Type B pancreatic cell (in vitro differentiated cells): ENCODE measurements at regions not wholly inside any gene's neighbourhood (a gene's known extent, or its start where the extent isn't known, plus 50 kb on each side); places are given as distances from the start of the nearest gene placed in this dataset.

Experiments
- DNase-seq: peaks from one replicate; pipeline ENCODE4 v3.0.0; 2021; ENCODE audit warnings: mixed read lengths; ENCODE audit not compliant: unreplicated experiment; ENCODE audit errors: extremely low spot score
- H3K27ac Mint-ChIP-seq: 2 replicates; pipeline ENCODE4 v1.8.0; 2021; ENCODE audit warnings: mild to moderate bottlenecking, mixed read lengths
- H3K27me3 Mint-ChIP-seq: 2 replicates; pipeline ENCODE4 v1.8.0; 2021; ENCODE audit warnings: mixed read lengths
- H3K36me3 Mint-ChIP-seq: 2 replicates; pipeline ENCODE4 v1.8.0; 2021; ENCODE audit warnings: mixed read lengths
- H3K4me1 Mint-ChIP-seq: one replicate; pipeline ENCODE4 v1.8.0; 2021; ENCODE audit warnings: mixed read lengths; ENCODE audit not compliant: unreplicated experiment
- H3K4me3 Mint-ChIP-seq: 2 replicates; pipeline ENCODE4 v1.8.0; 2021; ENCODE audit warnings: mild to moderate bottlenecking, mixed read lengths
- H3K9me3 Mint-ChIP-seq: 2 replicates; pipeline ENCODE4 v1.8.0; 2021; ENCODE audit warnings: mixed read lengths
- TF ChIP-seq, protein P1 (sequence below): fragments of 200-600 bp; sonication (generic); conservative IDR thresholded peaks from 2 replicates; pipeline ENCODE4 v1.5.0; 2021; ENCODE audit warnings: antibody characterized with exemption, mild to moderate bottlenecking

- no peak for DNase-seq
- Mint-ChIP-seq H3K27ac (no peak overlapping the region), H3K36me3 (no peaks in the 10 kb centered on the region), H3K4me1 (no peaks in the 10 kb centered on the region), H3K9me3 (no peaks in the 10 kb centered on the region), H3K27me3 (no peaks in the 10 kb centered on the region), H3K4me3 (no peak overlapping the region)
- TF ChIP-seq, protein P1, sequence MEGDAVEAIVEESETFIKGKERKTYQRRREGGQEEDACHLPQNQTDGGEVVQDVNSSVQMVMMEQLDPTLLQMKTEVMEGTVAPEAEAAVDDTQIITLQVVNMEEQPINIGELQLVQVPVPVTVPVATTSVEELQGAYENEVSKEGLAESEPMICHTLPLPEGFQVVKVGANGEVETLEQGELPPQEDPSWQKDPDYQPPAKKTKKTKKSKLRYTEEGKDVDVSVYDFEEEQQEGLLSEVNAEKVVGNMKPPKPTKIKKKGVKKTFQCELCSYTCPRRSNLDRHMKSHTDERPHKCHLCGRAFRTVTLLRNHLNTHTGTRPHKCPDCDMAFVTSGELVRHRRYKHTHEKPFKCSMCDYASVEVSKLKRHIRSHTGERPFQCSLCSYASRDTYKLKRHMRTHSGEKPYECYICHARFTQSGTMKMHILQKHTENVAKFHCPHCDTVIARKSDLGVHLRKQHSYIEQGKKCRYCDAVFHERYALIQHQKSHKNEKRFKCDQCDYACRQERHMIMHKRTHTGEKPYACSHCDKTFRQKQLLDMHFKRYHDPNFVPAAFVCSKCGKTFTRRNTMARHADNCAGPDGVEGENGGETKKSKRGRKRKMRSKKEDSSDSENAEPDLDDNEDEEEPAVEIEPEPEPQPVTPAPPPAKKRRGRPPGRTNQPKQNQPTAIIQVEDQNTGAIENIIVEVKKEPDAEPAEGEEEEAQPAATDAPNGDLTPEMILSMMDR: no peak
These were observed 287.5 kb upstream of the FKBP1C start for GRCh38 chr6:62923728-62924127.

GRCh38 chr6:62940848-62941247 is 270.4 kb upstream of the FKBP1C start:
- Mint-ChIP-seq H3K27me3 (no peaks in the 10 kb centered on the region), H3K4me3 (no peak overlapping the region), H3K4me1 (no peaks in the 10 kb centered on the region), H3K27ac (no peak overlapping the region), H3K9me3 (no peaks in the 10 kb centered on the region), H3K36me3 (no peaks in the 10 kb centered on the region)
- TF ChIP-seq, protein P1: no peak
- no peak for DNase-seq

- Mint-ChIP-seq H3K27me3 (no peaks in the 10 kb centered on the region), H3K36me3 (no peaks in the 10 kb centered on the region), H3K27ac (no peak overlapping the region), H3K4me3 (no peak overlapping the region), H3K9me3 (no peaks in the 10 kb centered on the region), H3K4me1 (no peaks in the 10 kb centered on the region)
- TF ChIP-seq, protein P1: no peak
- no peak for DNase-seq
These were observed 269.3 kb upstream of the FKBP1C start for GRCh38 chr6:62942000-62942399.

- Mint-ChIP-seq H3K27ac (no peak overlapping the region), H3K27me3 (no peaks in the 10 kb centered on the region), H3K4me1 (no peaks in the 10 kb centered on the region), H3K36me3 (no peaks in the 10 kb centered on the region), H3K4me3 (no peak overlapping the region), H3K9me3 (no peaks in the 10 kb centered on the region)
- TF ChIP-seq, protein P1: no peak
- DNase-seq: no peak
These were observed 242.4 kb upstream of the FKBP1C start for GRCh38 chr6:62968834-62969233.

DNA sequence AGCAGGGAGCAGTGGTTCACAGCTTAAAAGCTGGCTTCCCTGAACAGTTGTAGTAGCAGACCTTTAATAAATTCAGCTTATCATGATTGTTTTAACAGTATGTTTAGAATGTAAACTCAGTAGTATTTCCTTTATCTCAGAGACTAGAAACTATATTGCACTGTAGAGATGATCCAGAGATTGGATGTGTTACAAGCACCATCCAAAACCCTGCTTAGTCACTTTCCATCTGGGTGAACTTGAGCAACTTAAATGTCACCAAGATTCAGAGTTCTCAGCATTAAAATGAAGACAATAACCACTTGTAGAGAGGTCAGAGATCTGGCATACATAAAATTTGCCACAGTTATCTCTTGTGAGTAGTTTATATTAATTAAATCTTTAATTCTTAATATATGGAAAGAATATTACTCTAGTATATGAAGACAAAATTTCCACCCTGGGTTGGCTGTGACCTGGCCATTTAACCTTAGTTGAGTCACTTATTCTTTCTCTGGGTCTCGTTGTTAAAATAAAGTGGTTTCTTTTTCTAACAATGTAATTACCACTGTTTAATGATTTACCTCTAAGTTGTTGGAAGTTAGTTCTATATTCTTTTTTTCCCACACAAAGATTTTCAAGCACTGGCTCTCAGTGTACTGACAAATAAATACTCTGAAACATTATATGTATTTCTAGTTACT is 239.2 kb upstream of the FKBP1C start:
- TF ChIP-seq, protein P1: no peak
- Mint-ChIP-seq H3K36me3 (no peaks in the 10 kb centered on the region), H3K27ac (no peak overlapping the region), H3K4me3 (no peak overlapping the region), H3K4me1 (no peaks in the 10 kb centered on the region), H3K27me3 (no peaks in the 10 kb centered on the region), H3K9me3 (no peaks in the 10 kb centered on the region)
- no peak for DNase-seq
